ENCODE measurements at regions not wholly inside any gene's neighbourhood (a gene's known extent, or its start where the extent isn't known, plus 50 kb on each side); places are given as distances from the start of the nearest gene placed in this dataset.

- TF ChIP-seq ATF2 (CRISPR knock-in tag; IDR thresholded peaks at IDR 0.05; ENCODE audit: borderline replicate concordance, low read depth) (no peak), JAZF1 (CRISPR knock-in tag; IDR thresholded peaks at IDR 0.05) (no peak), ZNF512 (CRISPR knock-in tag; IDR thresholded peaks at IDR 0.05; ENCODE audit: borderline replicate concordance) (no peak), FOXP4 (CRISPR knock-in tag; IDR thresholded peaks at IDR 0.05) (no peak), ZBTB43 (CRISPR knock-in tag; IDR thresholded peaks at IDR 0.05) (no peak), ERG (CRISPR knock-in tag; IDR thresholded peaks at IDR 0.05) (no peak), SP1 (CRISPR knock-in tag; conservative IDR thresholded peaks at IDR 0.05) (no peak), ZNF317 (CRISPR knock-in tag; IDR thresholded peaks at IDR 0.05; ENCODE audit: borderline replicate concordance, low read depth) (no peak)
- H3K4me3 Mint-ChIP-seq: no peak overlapping the region
- DNase-seq (ENCODE audit: low spot score): no peak
- ChIA-PET POLR2A (no interaction called here), CTCF (no interaction called here)
- H3K9me3 Mint-ChIP-seq: no peaks in the 10 kb centered on the region
- 0 out of 2 replicates have a peak, but pooled peaks cover 6% of the 10 kb centered on the region for H3K4me1 Mint-ChIP-seq
- ATAC-seq: no peak
- H3K27me3 Mint-ChIP-seq (ENCODE audit: low read depth): no peaks in the 10 kb centered on the region
- no peak overlapping the region for H3K27ac Mint-ChIP-seq
- H3K36me3 Mint-ChIP-seq: no peaks in the 10 kb centered on the region
These were observed 224.1 kb downstream of the SLITRK6 start for GRCh38 chr13:85575110-85575509.

- DNase-seq (ENCODE audit: low spot score): no peak
- ATAC-seq: peak; percentile 96
- Mint-ChIP-seq H3K36me3 (no peaks in the 10 kb centered on the region), H3K27ac (no peak overlapping the region), H3K9me3 (no peaks in the 10 kb centered on the region), H3K4me3 (no peak overlapping the region), H3K4me1 (peaks cover 23% of the 10 kb centered on the region), H3K27me3 (ENCODE audit: low read depth) (no peaks in the 10 kb centered on the region; the same call in 1 of the 2 replicates)
- CTCF ChIA-PET: no interaction called here
- TF ChIP-seq ZNF317 (CRISPR knock-in tag; IDR thresholded peaks at IDR 0.05; ENCODE audit: borderline replicate concordance, low read depth) (no peak), ZNF671 (CRISPR knock-in tag; IDR thresholded peaks at IDR 0.05) (no peak), USF2 (CRISPR knock-in tag; IDR thresholded peaks at IDR 0.05) (peak; percentile 48; the same call in 1 of the 2 replicates), ERG (CRISPR knock-in tag; IDR thresholded peaks at IDR 0.05) (no peak), EMX1 (CRISPR knock-in tag; IDR thresholded peaks at IDR 0.05) (no peak)
- POLR2A ChIA-PET: no interaction called here
These were observed 231.3 kb downstream of the SLITRK6 start for GRCh38 chr13:85567909-85568308.

- ATAC-seq (no peak), DNase-seq (ENCODE audit: low spot score) (no peak)
- Mint-ChIP-seq H3K27me3 (ENCODE audit: low read depth) (no peaks in the 10 kb centered on the region; the same call in 1 of the 2 replicates), H3K36me3 (no peaks in the 10 kb centered on the region), H3K4me3 (no peak overlapping the region), H3K4me1 (peaks cover 23% of the 10 kb centered on the region), H3K9me3 (no peaks in the 10 kb centered on the region), H3K27ac (no peak overlapping the region)
- ChIA-PET CTCF (no interaction called here), POLR2A (no interaction called here)
- TF ChIP-seq AR (CRISPR knock-in tag; IDR thresholded peaks at IDR 0.05) (no peak), CBFB (CRISPR knock-in tag; IDR thresholded peaks at IDR 0.05; ENCODE audit: low read depth) (no peak)
These were observed 233.6 kb downstream of the SLITRK6 start for GRCh38 chr13:85565652-85566051.
